ENCODE measurements at regions not wholly inside any gene's neighbourhood (a gene's known extent, or its start where the extent isn't known, plus 50 kb on each side); places are given as distances from the start of the nearest gene placed in this dataset.

GRCh38 chr4:155523358-155523757 is 143.3 kb upstream of the GUCY1A1 start:
- Histone ChIP-seq H4K20me1 (ENCODE audit: control insufficient read depth, extremely low read depth, insufficient read depth, low read length) (no peaks in the 10 kb centered on the region), H3K4me2 (ENCODE audit: control insufficient read depth, extremely low read depth, insufficient read depth, low read depth, low read length) (no peak overlapping the region), H3K27ac (ENCODE audit: control insufficient read depth, insufficient read depth, low read length) (no peak overlapping the region), H3K9me1 (ENCODE audit: control insufficient read depth, extremely low read depth, insufficient read depth, low read length) (no peaks in the 10 kb centered on the region), H3K4me3 (ENCODE audit: control insufficient read depth in 2 of 3, extremely low read depth in 1 of 3, insufficient read depth in 2 of 3, low read depth in 1 of 3, low read length in 3 of 3) (no peak overlapping the region), H3K9ac (ENCODE audit: control insufficient read depth, extremely low read depth, insufficient read depth, low read length) (no peak overlapping the region), H3K4me1 (ENCODE audit: control insufficient read depth, extremely low read depth, insufficient read depth, low read length) (no peaks in the 10 kb centered on the region), H3K79me2 (ENCODE audit: control insufficient read depth, insufficient read depth, low read length) (no peaks in the 10 kb centered on the region), H3K36me3 (ENCODE audit: control insufficient read depth in 2 of 2, extremely low read depth in 1 of 2, insufficient read depth in 2 of 2, low read length in 2 of 2) (no peaks in the 10 kb centered on the region), H3K27me3 (ENCODE audit: control insufficient read depth, extremely low read depth, insufficient read depth, low read length) (no peaks in the 10 kb centered on the region), H2AFZ (ENCODE audit: control insufficient read depth, low read length) (no peak overlapping the region), H3K9me3 (ENCODE audit: control insufficient read depth, low read depth, low read length) (no peaks in the 10 kb centered on the region)
- TF ChIP-seq, protein P1, sequence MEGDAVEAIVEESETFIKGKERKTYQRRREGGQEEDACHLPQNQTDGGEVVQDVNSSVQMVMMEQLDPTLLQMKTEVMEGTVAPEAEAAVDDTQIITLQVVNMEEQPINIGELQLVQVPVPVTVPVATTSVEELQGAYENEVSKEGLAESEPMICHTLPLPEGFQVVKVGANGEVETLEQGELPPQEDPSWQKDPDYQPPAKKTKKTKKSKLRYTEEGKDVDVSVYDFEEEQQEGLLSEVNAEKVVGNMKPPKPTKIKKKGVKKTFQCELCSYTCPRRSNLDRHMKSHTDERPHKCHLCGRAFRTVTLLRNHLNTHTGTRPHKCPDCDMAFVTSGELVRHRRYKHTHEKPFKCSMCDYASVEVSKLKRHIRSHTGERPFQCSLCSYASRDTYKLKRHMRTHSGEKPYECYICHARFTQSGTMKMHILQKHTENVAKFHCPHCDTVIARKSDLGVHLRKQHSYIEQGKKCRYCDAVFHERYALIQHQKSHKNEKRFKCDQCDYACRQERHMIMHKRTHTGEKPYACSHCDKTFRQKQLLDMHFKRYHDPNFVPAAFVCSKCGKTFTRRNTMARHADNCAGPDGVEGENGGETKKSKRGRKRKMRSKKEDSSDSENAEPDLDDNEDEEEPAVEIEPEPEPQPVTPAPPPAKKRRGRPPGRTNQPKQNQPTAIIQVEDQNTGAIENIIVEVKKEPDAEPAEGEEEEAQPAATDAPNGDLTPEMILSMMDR (optimal IDR thresholded peaks at IDR 0.05 in 1 of 3, IDR thresholded peaks at IDR 0.05 in 1 of 3, conservative IDR thresholded peaks at IDR 0.05 in 1 of 3; ENCODE audit: extremely low read depth in 1 of 3, insufficient read depth in 2 of 3, low read length in 3 of 3) = no peak
- no peak for TF ChIP-seq EZH2 (IDR thresholded peaks at IDR 0.05; ENCODE audit: low read length)
- no peak for DNase-seq (ENCODE audit: low read depth, low spot score)
- dilution Hi-C loops (cut with MboI; ENCODE audit: extremely low pct_ligation_motif_present, low sequenced_read_pairs) = no loop called here
- FAIRE-seq = no peak

DNA sequence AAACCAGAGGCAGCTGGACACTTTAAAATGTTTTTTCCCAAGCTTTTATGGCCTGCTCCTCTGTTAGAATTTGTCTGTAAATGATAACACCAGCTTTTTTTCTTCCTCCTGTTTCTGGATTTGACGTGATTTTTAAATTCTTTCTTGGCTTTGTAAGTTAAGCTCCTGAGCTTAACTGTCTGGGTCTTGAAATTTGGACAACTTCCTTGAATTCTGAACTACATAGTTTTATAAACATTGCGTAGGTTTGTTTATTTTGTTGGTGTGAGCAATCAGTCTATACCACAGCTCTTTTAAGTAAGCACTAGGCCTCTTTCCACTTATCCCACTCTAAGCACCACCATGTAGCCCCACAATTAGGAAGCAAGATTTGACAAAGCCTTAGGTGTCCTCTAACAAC is 144.4 kb upstream of the GUCY1A1 start:
- Histone ChIP-seq H3K27me3 (ENCODE audit: control insufficient read depth, extremely low read depth, insufficient read depth, low read length) (no peaks in the 10 kb centered on the region), H3K79me2 (ENCODE audit: control insufficient read depth, insufficient read depth, low read length) (no peaks in the 10 kb centered on the region), H4K20me1 (ENCODE audit: control insufficient read depth, extremely low read depth, insufficient read depth, low read length) (no peaks in the 10 kb centered on the region), H3K9me3 (ENCODE audit: control insufficient read depth, low read depth, low read length) (no peaks in the 10 kb centered on the region), H3K36me3 (ENCODE audit: control insufficient read depth in 2 of 2, extremely low read depth in 1 of 2, insufficient read depth in 2 of 2, low read length in 2 of 2) (no peaks in the 10 kb centered on the region), H2AFZ (ENCODE audit: control insufficient read depth, low read length) (no peak overlapping the region), H3K9me1 (ENCODE audit: control insufficient read depth, extremely low read depth, insufficient read depth, low read length) (no peaks in the 10 kb centered on the region), H3K9ac (ENCODE audit: control insufficient read depth, extremely low read depth, insufficient read depth, low read length) (no peak overlapping the region), H3K4me2 (ENCODE audit: control insufficient read depth, extremely low read depth, insufficient read depth, low read depth, low read length) (no peak overlapping the region), H3K27ac (ENCODE audit: control insufficient read depth, insufficient read depth, low read length) (no peak overlapping the region), H3K4me1 (ENCODE audit: control insufficient read depth, extremely low read depth, insufficient read depth, low read length) (no peaks in the 10 kb centered on the region), H3K4me3 (ENCODE audit: control insufficient read depth in 2 of 3, extremely low read depth in 1 of 3, insufficient read depth in 2 of 3, low read depth in 1 of 3, low read length in 3 of 3) (no peak overlapping the region)
- no peak for TF ChIP-seq EZH2 (IDR thresholded peaks at IDR 0.05; ENCODE audit: low read length)
- TF ChIP-seq, protein P1 (optimal IDR thresholded peaks at IDR 0.05 in 1 of 3, IDR thresholded peaks at IDR 0.05 in 1 of 3, conservative IDR thresholded peaks at IDR 0.05 in 1 of 3; ENCODE audit: extremely low read depth in 1 of 3, insufficient read depth in 2 of 3, low read length in 3 of 3) = no peak
- FAIRE-seq (no peak), DNase-seq (ENCODE audit: low read depth, low spot score) (no peak)
- dilution Hi-C loops (cut with MboI; ENCODE audit: extremely low pct_ligation_motif_present, low sequenced_read_pairs) = no loop called here
